ENCODE measurements at regions not wholly inside any gene's neighbourhood (a gene's known extent, or its start where the extent isn't known, plus 50 kb on each side); places are given as distances from the start of the nearest gene placed in this dataset.

- no peak for TF ChIP-seq TAF1 (IDR thresholded peaks at IDR 0.05; ENCODE audit: low read depth, low read length)
Measured at GRCh38 chr6:134508862-134509498, 191.1 kb upstream of the SGK1 start (continued).
